ENCODE measurements at regions not wholly inside any gene's neighbourhood (a gene's known extent, or its start where the extent isn't known, plus 50 kb on each side); places are given as distances from the start of the nearest gene placed in this dataset.

- DNase-seq = no peak
Observed at GRCh38 chr9:118426772-118427171, 722.6 kb downstream of the TLR4 start.

- DNase-seq = no peak
Observed at GRCh38 chr9:118438810-118439209, 734.6 kb downstream of the TLR4 start.

- DNase-seq = no peak
Observed at GRCh38 chr9:118439441-118439840, 735.2 kb downstream of the TLR4 start.

GRCh38 chr9:118444403-118444802 lies 740.2 kb downstream of the TLR4 start:
- DNase-seq = no peak

GRCh38 chr9:118446943-118447639 lies 742.9 kb downstream of the TLR4 start:
- DNase-seq = no peak

- DNase-seq = no peak
Observed at GRCh38 chr9:118449554-118449953, 745.4 kb downstream of the TLR4 start.

GRCh38 chr9:118455259-118455658 lies 751.1 kb downstream of the TLR4 start:
- no peak for DNase-seq

GRCh38 chr9:118455788-118456187 lies 751.6 kb downstream of the TLR4 start:
- no peak for DNase-seq

- DNase-seq = no peak
Observed at GRCh38 chr9:118457171-118458000, 753.2 kb downstream of the TLR4 start.

GRCh38 chr9:118459913-118460312 lies 755.7 kb downstream of the TLR4 start:
- DNase-seq = no peak

GRCh38 chr9:118463419-118463818 lies 759.2 kb downstream of the TLR4 start:
- no peak for DNase-seq

- DNase-seq = no peak
Observed at GRCh38 chr9:118473521-118473920, 769.3 kb downstream of the TLR4 start.

- DNase-seq = no peak
Observed at GRCh38 chr9:118478752-118479151, 774.5 kb downstream of the TLR4 start.

- no peak for DNase-seq
Observed at GRCh38 chr9:118482306-118482705, 778.1 kb downstream of the TLR4 start.

GRCh38 chr9:118483677-118484076 lies 779.5 kb downstream of the TLR4 start:
- DNase-seq = no peak

- DNase-seq = no peak
Observed at GRCh38 chr9:118503236-118503635, 799.0 kb downstream of the TLR4 start.

- DNase-seq = no peak
Observed at GRCh38 chr9:118510711-118511110, 806.5 kb downstream of the TLR4 start.

- DNase-seq = no peak
Observed at GRCh38 chr9:118515947-118516346, 811.7 kb downstream of the TLR4 start.

- DNase-seq = no peak
Observed at GRCh38 chr9:118521261-118521660, 817.1 kb downstream of the TLR4 start.

GRCh38 chr9:118522093-118523028 lies 818.2 kb downstream of the TLR4 start:
- DNase-seq = no peak

- no peak for DNase-seq
Observed at GRCh38 chr9:118527261-118527660, 823.1 kb downstream of the TLR4 start.

- no peak for DNase-seq
Observed at GRCh38 chr9:118529210-118529609, 825.0 kb downstream of the TLR4 start.

- no peak for DNase-seq
Observed at GRCh38 chr9:118529624-118530214, 825.5 kb downstream of the TLR4 start.
